ENCODE measurements at regions not wholly inside any gene's neighbourhood (a gene's known extent, or its start where the extent isn't known, plus 50 kb on each side); places are given as distances from the start of the nearest gene placed in this dataset.

DNA sequence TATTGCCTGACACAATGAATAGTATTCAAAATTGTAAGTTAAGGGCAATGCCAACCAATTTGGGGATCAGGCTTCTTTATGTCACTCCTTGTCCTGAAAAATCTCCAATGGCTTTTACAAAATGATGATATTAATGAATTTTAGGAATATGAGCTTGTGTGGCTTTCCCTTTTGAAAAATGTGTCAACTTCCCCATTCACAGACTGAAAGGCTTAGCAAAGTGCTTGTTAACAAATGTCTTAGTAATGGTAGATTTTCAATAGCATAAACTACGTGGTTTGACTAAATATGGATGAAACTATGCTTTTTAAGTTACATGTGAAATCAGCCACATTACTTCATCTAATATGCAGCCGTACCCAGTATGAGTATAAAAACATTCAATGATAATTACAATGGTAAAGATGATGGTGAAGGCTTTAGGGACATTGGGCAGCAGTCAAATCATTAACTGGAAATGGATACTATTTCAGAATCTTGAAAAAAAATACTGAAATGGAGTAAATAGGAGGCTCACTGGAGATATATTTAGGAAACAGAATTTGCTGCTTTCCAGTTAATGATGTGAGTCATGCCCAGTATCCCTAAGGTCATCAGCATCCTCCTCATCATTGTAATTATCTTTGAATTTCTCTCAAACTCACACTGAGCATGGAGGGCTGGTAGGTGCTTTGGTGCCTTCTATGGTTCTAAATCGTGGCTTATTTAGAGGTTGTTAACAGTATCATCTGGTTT lies 113.3 kb upstream of the ZNF608 start:
- in situ Hi-C loops (cut with MboI; ENCODE audit: low sequenced_read_pairs, unreplicated experiment), result no loop called here
- DNase-seq (ENCODE audit: low spot score), result no peak

DNA sequence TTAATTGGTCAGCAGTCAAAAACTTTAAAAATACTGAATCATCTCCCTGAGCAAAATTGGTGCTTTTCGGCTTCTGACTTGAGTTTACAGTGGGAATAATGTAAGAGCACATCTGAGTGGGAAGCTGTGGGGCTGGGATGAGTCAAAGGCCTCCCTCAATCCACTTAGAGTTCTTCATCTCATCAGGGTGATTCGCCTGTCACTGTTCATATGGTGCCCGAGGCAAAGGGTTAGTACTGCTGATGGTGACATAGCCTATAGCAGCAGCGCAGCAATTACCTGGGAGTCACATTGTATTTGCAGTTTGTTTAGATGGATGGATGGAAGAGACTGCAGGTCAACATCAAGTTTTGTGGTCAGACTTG lies 113.8 kb upstream of the ZNF608 start:
- in situ Hi-C loops (cut with MboI; ENCODE audit: low sequenced_read_pairs, unreplicated experiment), result no loop called here
- TF ChIP-seq, protein P1, sequence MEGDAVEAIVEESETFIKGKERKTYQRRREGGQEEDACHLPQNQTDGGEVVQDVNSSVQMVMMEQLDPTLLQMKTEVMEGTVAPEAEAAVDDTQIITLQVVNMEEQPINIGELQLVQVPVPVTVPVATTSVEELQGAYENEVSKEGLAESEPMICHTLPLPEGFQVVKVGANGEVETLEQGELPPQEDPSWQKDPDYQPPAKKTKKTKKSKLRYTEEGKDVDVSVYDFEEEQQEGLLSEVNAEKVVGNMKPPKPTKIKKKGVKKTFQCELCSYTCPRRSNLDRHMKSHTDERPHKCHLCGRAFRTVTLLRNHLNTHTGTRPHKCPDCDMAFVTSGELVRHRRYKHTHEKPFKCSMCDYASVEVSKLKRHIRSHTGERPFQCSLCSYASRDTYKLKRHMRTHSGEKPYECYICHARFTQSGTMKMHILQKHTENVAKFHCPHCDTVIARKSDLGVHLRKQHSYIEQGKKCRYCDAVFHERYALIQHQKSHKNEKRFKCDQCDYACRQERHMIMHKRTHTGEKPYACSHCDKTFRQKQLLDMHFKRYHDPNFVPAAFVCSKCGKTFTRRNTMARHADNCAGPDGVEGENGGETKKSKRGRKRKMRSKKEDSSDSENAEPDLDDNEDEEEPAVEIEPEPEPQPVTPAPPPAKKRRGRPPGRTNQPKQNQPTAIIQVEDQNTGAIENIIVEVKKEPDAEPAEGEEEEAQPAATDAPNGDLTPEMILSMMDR (IDR thresholded peaks at IDR 0.05; ENCODE audit: borderline replicate concordance, control extremely low read depth, extremely low read depth, insufficient read depth, missing control alignments), result no peak

More for the DNA sequence above, 113.3 kb upstream of the ZNF608 start:
- TF ChIP-seq, protein P1 (IDR thresholded peaks at IDR 0.05; ENCODE audit: borderline replicate concordance, control extremely low read depth, extremely low read depth, insufficient read depth, missing control alignments), result no peak

DNA sequence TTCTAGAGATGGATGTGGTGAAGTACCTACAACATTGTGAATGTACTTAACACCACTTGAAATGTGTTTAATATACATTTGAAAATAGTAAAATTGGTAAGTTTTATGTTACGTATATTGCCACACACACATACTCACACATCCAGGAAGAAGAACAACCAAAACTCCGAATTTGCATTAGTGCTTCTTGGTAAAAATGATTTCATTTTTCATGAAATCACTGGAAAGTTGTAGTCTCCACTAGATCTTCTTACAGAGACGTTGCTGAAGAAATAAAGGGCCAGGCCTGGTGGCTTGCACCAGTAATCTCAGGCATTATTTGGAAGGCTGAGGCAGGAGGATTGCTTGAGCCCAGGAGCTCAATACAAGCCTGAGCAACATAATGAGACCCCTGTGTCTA lies 118.6 kb upstream of the ZNF608 start:
- TF ChIP-seq, protein P1 (IDR thresholded peaks at IDR 0.05; ENCODE audit: borderline replicate concordance, control extremely low read depth, extremely low read depth, insufficient read depth, missing control alignments), result no peak
- in situ Hi-C loops (cut with MboI; ENCODE audit: low sequenced_read_pairs, unreplicated experiment), result no loop called here
- DNase-seq (ENCODE audit: low spot score), result no peak

More for the DNA sequence above, 113.8 kb upstream of the ZNF608 start:
- no peak for DNase-seq (ENCODE audit: low spot score)

DNA sequence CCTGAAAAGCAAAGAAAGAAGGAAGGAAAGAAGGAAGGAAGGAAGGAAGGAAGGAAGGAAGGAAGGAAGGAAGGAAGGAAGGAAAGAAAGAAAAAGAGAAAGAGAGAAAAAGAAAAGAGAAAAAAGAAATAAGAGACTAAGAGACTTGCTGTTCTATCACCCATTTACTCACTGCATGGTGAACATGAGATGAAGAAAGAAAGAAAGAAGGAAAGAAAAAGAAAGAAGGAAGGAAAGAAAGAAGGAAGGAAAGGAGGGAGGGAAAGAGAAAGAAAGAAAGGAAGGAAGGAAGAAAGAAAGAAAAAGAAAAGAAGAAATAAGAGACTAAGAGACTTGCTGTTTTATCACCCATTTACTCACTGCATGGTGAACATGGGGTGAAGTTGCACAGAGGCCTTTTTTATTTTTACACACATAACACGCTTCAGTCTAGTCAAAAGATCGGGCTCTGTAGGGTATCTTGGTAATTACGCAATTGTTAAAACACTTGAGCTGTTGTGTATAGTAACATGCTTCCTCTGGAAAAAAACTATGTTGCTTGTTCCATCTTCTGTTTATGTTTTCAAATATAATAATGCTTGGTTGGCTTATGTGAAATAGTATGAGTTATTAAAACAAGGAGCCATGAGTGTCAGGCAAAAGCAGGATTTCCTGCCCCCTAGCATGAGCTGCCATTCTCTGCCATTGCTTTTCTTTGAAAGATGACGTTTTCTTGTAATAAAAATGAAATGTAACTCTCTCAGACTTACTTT lies 119.3 kb upstream of the ZNF608 start:
- TF ChIP-seq, protein P1 (IDR thresholded peaks at IDR 0.05; ENCODE audit: borderline replicate concordance, control extremely low read depth, extremely low read depth, insufficient read depth, missing control alignments), result no peak
- in situ Hi-C loops (cut with MboI; ENCODE audit: low sequenced_read_pairs, unreplicated experiment), result no loop called here
- no peak for DNase-seq (ENCODE audit: low spot score)

DNA sequence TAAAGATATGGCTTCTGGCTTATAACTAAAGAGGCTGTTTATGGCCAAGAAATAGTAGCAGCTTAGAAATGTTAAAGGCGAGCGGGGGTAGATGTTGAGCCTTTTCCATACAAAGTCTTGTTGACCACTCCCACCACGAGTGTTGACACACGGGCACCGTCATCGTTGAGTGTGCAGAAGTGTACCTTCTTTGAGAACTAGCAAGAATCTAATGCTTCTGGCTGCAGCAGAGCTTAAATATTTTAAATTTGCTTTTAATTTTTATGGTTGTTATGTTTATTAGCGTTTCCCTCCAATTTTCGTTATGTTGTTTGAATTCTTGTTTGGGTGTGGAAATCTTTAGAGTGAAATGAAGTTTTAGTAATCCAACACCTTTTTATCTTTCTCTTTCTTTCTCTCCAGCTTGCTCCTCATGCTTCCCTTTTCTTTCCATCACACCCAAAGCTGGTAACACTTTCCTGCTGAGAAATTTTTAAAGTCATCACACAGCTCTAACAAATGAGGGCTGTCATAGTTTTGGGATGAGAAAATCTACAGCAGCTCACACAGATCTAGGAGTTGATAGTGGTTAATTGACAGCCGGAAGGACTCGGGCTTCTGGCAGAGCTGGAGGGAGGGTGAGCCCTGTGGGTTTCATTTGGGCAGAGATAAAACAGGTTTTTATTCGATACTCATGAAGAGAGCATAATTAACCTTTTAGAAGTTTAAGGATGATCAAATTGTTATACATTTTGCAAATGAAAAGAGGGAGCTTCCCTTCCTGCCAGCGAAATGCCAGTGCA lies 120.1 kb upstream of the ZNF608 start:
- in situ Hi-C loops (cut with MboI; ENCODE audit: low sequenced_read_pairs, unreplicated experiment), result no loop called here
- DNase-seq (ENCODE audit: low spot score), result no peak
- TF ChIP-seq, protein P1 (IDR thresholded peaks at IDR 0.05; ENCODE audit: borderline replicate concordance, control extremely low read depth, extremely low read depth, insufficient read depth, missing control alignments), result no peak

DNA sequence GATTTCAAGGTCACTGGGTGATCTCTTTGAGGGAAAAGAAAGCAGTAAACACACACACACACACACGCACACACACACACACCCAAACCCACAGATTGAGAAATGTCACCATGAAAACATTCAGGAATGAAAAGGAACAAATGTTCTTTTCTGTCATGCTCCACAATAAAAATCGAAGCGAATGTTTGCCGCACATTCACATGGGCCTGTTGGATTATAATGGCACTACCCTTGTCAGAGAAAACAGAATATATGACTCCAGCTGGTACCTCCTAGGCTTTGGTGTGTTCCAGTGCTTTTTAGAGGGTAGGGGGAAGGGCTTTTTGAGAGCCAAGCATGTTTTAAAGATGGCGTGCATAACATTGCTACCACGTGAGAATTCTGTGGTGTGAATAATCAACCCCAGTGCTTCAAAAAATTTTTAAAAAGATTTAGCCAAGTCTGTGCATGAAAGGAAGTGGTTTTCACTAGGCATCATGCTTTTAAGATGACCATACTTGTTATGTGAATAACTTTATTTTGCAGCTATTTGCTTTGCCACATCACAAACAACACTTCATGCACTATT lies 120.8 kb upstream of the ZNF608 start:
- DNase-seq (ENCODE audit: low spot score), result no peak
- in situ Hi-C loops (cut with MboI; ENCODE audit: low sequenced_read_pairs, unreplicated experiment), result no loop called here
- TF ChIP-seq, protein P1 (IDR thresholded peaks at IDR 0.05; ENCODE audit: borderline replicate concordance, control extremely low read depth, extremely low read depth, insufficient read depth, missing control alignments), result no peak

Measured in GM13976 (cell line).